Epithelial cell of proximal tubule (primary cell): ENCODE measurements at regions not wholly inside any gene's neighbourhood (a gene's known extent, or its start where the extent isn't known, plus 50 kb on each side); places are given as distances from the start of the nearest gene placed in this dataset.

Experiments used
- DNase-seq: peaks from one replicate; pipeline ENCODE4 v3.0.0-alpha.2; 2011; ENCODE audit warnings: low read depth
- H3K4me3 ChIP-seq: 2 replicates; pipeline ENCODE4 v1.5.1; 2011; ENCODE audit warnings: low read depth, mild to moderate bottlenecking, low read length
- CTCF ChIP-seq: conservative IDR thresholded peaks from 2 replicates; pipeline ENCODE4 v1.5.1; 2012; ENCODE audit warnings: low read depth, mild to moderate bottlenecking, low read length

GRCh38 chr2:107276034-107276433 lies 390.1 kb upstream of the ST6GAL2 start:
- H3K4me3 ChIP-seq = no peak overlapping the region
- TF ChIP-seq CTCF = no peak
- no peak for DNase-seq

DNA sequence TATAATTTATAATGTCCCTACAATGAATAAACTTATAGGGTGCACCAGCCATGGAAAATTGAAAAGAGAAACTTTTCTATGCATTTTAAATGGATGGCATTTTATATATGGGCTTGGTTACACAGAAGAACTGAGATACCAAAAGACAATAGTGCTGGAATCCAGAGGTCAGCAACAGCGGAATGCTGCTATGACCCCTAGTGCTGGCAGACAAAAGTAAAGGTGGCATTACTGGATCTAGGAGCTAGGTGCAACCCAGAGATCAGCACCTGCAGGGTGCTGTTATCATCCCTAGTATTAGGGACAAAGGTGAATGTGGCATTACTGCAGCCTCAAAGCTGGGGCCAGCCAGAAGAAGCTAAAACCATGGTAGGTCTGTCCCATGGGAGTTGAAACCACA lies 392.7 kb upstream of the ST6GAL2 start:
- TF ChIP-seq CTCF = no peak
- no peak overlapping the region for H3K4me3 ChIP-seq
- DNase-seq = no peak

DNA sequence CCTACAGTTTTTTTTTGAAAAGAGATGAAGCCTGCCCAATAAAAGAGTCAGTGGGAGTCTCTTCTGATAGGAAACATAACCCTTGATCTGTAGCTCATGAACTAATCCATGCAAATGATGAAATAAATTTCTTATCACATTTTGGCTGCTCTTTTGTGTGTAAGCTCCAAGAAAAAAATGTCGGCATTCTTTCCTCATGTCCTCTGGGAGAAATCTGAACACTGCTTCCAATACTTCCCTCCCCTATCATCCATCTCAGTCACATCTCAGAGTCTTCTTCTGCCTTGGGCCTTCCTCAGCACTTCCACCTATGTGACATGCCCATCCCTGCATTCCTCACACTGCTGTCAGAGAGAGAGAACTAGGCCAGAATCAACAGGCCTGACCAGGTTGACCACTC lies 395.7 kb upstream of the ST6GAL2 start:
- no peak for DNase-seq
- H3K4me3 ChIP-seq = no peak overlapping the region
- TF ChIP-seq CTCF = no peak

DNA sequence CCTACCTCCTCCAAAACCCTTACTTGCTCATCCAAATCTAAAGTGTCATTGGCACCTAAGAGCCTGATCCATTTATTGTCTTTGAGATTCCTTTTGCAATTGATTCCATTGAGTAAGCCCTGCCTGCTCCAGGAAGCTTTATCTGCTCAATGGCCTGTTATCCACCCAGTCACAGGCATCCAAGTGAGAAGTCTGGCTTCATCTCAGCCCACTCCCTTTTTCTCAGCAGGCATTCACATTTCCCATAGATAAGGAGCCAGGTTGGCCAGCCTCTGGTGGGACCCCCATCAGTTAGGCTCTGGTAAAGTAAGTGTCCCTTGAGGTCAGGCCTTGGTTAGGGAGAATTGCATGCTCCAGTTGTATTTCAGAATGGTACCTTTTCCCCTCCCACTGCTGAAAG lies 396.2 kb upstream of the ST6GAL2 start:
- TF ChIP-seq CTCF = no peak

DNA sequence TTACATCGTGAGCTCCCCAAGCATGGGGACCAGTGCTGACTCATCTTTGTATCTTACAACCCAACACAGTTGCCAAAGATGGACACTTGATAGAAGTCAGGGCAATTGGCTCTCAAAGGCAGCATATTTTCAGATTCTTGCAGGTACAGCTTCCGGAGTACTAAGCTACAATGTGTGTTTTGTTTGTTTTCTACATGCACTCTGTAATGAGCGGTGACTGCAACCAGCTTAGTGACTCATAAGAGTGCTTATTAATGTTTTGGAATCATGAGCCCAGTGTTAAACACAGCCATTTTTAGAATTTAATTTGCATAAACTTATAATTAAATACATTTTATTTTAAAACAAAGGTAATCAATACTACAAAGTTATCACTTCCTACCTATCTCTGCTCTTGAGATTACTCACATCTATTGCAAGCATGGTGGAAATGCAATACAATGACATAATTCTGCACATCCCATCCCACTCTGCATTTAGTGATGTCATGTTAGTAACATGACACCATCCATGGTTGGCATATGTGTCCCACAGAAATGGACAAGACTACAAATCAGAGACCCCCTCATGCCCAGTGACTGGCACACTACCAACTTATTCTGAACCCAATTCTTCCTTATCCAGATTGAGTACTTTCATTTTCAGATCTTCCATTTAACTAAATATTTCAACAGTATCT lies 399.8 kb upstream of the ST6GAL2 start:
- no peak overlapping the region for H3K4me3 ChIP-seq
- no peak for TF ChIP-seq CTCF
- DNase-seq = no peak

More for the DNA sequence above, 396.2 kb upstream of the ST6GAL2 start:
- no peak for DNase-seq
- H3K4me3 ChIP-seq = no peak overlapping the region

DNA sequence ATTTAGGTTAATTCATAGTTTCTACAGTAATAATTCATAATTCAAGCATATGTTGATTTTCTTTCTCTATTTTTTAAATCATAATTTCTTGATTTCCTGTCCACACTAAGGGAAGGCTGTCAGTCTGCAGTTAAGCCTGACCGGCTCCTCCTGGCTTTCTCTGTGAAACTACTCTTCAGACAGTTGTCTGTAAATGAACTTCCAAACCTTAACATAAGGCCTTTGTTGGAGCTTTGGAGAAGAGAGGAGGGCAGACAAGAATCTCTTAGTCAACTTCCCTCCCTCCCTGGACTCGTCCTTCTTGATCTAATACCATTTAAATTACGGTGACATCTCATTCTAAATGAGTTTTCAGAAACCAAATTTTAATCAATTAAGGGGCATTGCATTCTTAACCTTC lies 404.1 kb upstream of the ST6GAL2 start:
- H3K4me3 ChIP-seq = no peak overlapping the region
- DNase-seq = no peak
- TF ChIP-seq CTCF = no peak

GRCh38 chr2:107303964-107304363 lies 418.0 kb upstream of the ST6GAL2 start:
- TF ChIP-seq CTCF = no peak
- no peak for DNase-seq
- H3K4me3 ChIP-seq = no peak overlapping the region
